ENCODE measurements at regions not wholly inside any gene's neighbourhood (a gene's known extent, or its start where the extent isn't known, plus 50 kb on each side); places are given as distances from the start of the nearest gene placed in this dataset.
"Not testable (repeated sequence)": the region's sequence is repeated elsewhere in the genome, so short reads cannot be mapped to it uniquely, and the experiment has no call there.

- DNase-seq, result no peak
Observed at GRCh38 chr12:126219654-126220279, 1154.5 kb downstream of the AACS start.

- DNase-seq, result no peak
Observed at GRCh38 chr12:126224032-126224431, 1158.8 kb downstream of the AACS start.

DNA sequence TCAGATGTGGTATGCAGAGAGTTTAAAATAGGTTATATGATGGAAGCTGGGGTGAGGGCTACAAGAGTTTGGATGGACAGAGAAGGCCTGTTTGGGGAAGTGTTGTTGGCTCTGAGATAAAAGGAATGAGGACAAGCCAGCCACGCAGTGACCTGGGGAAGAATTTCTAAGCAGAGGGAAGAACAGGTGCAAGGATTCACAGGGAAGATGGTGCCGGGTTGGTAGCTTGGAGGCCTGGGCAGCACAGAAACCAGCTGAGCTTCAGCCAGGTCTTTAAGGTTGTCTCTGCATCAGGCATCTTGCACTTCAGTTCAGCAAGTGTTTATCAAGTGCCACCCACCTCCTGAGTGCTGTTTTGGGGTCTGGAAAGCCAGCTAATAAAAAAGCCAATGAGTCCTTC, 1163.7 kb downstream of the AACS start:
- no peak for DNase-seq

- no peak for DNase-seq
Observed at GRCh38 chr12:126232711-126233110, 1167.5 kb downstream of the AACS start.

DNA sequence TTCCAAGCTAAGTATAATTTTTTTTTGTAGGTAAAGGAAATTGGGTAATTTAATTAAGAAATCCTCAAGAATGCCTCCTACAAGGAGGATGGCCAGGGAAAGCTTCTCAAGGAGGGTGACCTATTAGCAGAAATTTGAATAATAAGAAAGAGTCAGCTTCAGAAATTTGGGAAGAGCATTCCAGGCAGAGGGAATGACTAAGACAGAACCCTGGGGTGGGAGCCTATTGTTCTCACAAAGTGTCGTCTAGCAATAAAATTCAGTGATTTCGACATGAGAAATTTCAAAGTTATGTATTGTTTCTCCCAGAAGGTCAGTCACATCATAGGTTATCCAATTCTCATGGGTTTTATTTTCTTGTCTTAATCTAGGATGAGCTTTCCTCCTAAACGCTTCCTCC, 1168.4 kb downstream of the AACS start:
- DNase-seq, result no peak

DNA sequence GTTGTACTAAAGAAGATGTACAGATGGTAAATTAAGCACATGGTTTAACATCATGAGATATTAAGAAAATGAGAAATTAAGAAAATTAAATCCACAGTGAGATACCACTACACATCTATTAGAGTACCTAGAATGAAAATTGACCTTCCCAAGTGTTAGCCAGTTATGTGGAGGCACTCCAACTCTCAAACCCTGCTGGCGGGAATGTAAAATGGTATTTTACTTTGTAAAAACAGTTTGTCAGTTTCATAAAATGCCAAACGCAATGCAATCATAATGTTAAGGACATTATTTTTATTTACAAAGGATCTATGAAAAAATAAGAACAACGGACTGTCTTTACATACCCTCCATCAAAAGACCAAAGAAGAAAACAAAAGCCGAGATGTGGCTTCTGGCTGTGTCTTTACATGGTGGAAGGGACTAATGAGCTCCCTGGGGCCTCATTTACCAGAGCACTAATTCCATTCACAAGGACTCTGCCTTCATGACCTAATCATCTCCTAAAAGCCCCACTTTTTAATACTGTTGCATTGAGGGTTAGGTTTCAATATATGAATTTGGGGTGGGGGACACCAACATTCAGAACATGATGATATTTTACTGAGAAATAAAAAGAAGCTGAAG, 1178.7 kb downstream of the AACS start:
- DNase-seq, result no peak

- DNase-seq, result no peak
Observed at GRCh38 chr12:126247936-126248335, 1182.7 kb downstream of the AACS start.

- DNase-seq, result no peak
Observed at GRCh38 chr12:126248871-126249403, 1183.7 kb downstream of the AACS start.

- DNase-seq, result no peak
Observed at GRCh38 chr12:126258190-126258589, 1193.0 kb downstream of the AACS start.

DNA sequence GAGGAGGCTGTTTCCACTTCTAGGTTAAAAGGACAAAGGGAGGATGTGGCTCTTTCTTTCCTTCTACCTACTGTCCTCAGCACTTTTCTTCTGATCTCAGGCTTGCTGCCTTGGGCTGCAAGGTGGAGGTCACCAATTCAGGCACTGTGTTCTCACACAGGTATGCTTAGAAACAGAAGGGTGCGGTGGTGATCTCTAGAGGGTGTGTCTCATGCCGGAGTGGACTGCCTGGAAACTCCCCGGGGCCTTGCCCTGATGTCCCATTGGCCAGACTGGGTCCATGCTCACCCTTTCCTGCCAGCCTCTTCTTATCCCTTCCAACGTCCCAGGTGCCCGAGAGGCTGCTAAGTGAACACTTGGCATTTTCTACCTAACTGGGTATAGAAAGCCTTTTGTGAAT, 1197.6 kb downstream of the AACS start:
- DNase-seq, result no peak

- DNase-seq, result no peak
Observed at GRCh38 chr12:126268222-126268621, 1203.0 kb downstream of the AACS start.

GRCh38 chr12:126271159-126271558, 1205.9 kb downstream of the AACS start:
- DNase-seq, result no peak

GRCh38 chr12:126282691-126283090, 1217.5 kb downstream of the AACS start:
- DNase-seq, result no peak

DNA sequence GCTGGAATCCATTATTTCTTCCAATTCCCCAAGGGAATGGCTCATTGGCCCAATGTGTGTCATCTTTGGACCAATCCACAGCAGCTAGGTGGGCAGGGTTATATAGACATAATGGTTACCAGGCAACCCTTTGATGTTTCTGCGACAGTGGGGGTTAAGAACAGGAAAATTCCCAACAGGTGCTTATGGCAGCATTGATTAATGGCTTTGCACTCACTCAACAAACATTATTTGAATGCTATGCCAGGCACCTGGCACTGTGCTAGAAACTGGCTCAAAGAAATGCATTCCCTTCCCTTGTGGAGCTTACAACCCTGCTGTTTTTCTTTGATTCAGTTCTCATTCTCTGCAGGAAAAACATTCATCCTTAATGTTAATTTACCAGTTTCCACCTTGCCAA, 1221.0 kb downstream of the AACS start:
- no peak for DNase-seq

- no peak for DNase-seq
Observed at GRCh38 chr12:126290456-126290855, 1225.2 kb downstream of the AACS start.

DNA sequence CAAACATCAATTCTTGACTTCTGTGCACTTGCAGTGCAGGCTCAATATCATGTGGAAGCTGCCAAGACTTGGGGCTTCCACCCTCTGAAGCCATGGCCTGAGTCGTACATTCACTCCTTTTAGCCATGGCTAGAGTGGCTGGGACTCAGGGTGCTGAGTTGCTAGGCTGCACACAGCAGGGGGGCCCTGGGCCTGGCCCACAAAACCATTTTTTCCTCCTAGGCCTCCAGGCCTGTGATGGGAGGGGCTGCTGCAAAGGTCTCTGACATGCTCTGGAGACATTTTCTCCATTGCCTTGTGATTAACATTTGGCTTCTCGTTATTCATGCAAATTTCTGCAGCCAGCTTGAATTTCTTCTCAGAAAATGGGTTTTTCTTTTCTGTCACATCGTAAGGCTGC, 1226.8 kb downstream of the AACS start:
- not testable (repeated sequence) for DNase-seq

DNA sequence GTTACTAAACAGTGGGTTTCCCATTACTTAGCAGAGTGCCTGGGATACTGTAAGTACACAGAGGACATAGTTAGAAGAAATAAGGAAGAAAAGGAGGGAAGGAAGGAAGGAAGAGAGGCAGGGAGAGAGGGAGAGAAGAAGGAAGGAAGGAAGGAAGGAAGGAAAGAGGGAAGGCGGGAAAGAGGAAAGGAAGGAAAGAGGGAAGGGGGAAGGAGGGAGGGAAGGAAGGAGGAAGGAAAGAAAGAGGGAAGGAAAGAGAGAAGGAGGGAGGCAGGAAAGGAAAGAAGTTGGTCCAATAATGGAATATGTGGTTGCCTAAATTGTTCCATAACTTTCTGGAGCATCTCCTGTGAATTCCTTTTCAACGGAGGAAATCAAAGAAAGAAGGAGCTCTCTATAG, 1230.4 kb downstream of the AACS start:
- DNase-seq, result no peak

GRCh38 chr12:126309278-126309677, 1244.0 kb downstream of the AACS start:
- no peak for DNase-seq

- no peak for DNase-seq
Observed at GRCh38 chr12:126312457-126312856, 1247.2 kb downstream of the AACS start.

- no peak for DNase-seq
Observed at GRCh38 chr12:126316411-126316810, 1251.2 kb downstream of the AACS start.

GRCh38 chr12:126337556-126338441, 1272.6 kb downstream of the AACS start:
- DNase-seq, result no peak

GRCh38 chr12:126342866-126343265, 1277.6 kb downstream of the AACS start:
- DNase-seq, result no peak

DNA sequence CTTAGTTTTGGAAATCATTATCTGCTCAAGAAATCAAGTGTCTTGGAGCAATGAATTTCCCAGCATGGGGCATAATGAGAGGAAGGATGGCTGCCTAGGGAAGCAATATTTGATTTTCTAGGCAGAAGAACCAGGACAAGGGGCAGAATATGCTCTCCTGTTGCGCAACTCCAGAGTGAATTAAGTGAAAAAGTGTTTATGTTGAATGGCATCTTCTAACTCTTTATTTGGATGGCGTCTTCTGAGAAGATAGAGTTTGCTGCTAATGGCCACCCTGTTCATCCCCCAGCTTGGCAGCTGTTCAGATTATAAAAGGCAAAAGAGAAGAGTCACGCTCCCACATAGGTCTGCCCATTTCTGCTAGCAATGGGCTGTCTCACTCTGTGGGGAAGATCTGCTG, 1278.1 kb downstream of the AACS start:
- no peak for DNase-seq

DNA sequence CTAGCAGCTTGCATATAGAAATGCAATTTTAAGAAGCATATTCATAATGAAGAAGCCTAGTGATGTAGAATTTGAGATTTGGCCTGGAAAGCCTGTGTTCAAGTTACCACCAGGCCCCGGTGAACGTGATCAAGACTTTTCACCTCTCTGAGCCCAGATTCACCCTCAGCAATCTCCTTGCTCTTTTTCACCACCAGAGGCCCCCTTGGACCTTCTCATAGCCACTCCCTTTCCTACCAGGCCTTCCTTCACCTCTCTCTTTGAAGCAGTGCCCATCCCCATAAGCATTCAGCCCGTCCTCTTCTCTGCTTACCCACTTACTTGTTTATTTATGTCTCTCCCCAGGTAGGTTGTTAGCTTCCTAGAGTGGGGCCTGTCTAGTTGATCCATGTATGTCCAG, 1280.9 kb downstream of the AACS start:
- no peak for DNase-seq

Data from NCI-H1417 treated with DMSO at 0.1 percent for 48 hours (cell line).